Stimulated activated CD4-positive, alpha-beta T cell treated with anti-CD3 and anti-CD28 coated beads, Interleukin-12 subunit alpha, Interleukin-12 subunit beta, amount 100 ng/mL, for 48 hours (primary cell): ENCODE measurements at regions not wholly inside any gene's neighbourhood (a gene's known extent, or its start where the extent isn't known, plus 50 kb on each side); places are given as distances from the start of the nearest gene placed in this dataset.

Experiments
- DNase-seq, 3 donors: peaks; one replicate each; pipeline ENCODE4 v3.0.0-alpha.2; 2020; ENCODE audit warnings: low read depth in 2 of 3, low spot score in 1 of 3

- no peak for DNase-seq
Measured at GRCh38 chr6:169898788-169899480, 147.5 kb downstream of the ERMARD start.

GRCh38 chr6:169897601-169898358 is 146.4 kb downstream of the ERMARD start:
- DNase-seq = no peak

- DNase-seq = no peak
Measured at GRCh38 chr6:169896826-169897456, 145.5 kb downstream of the ERMARD start.

GRCh38 chr6:169895926-169896761 is 144.7 kb downstream of the ERMARD start:
- no peak for DNase-seq

- no peak for DNase-seq
Measured at GRCh38 chr6:169895000-169895759, 143.8 kb downstream of the ERMARD start.

GRCh38 chr6:169894377-169894960 is 143.0 kb downstream of the ERMARD start:
- DNase-seq = no peak

GRCh38 chr6:169893624-169894023 is 142.2 kb downstream of the ERMARD start:
- DNase-seq = no peak

GRCh38 chr6:169891846-169892245 is 140.4 kb downstream of the ERMARD start:
- DNase-seq = no peak

- DNase-seq = no peak
Measured at GRCh38 chr6:169891421-169891820, 140.0 kb downstream of the ERMARD start.

GRCh38 chr6:169890901-169891300 is 139.5 kb downstream of the ERMARD start:
- DNase-seq = no peak

GRCh38 chr6:169890049-169890448 is 138.6 kb downstream of the ERMARD start:
- DNase-seq = no peak

- no peak for DNase-seq
Measured at GRCh38 chr6:169887529-169888140, 136.2 kb downstream of the ERMARD start.

GRCh38 chr6:169886631-169887227 is 135.3 kb downstream of the ERMARD start:
- DNase-seq = no peak

- DNase-seq = no peak
Measured at GRCh38 chr6:169885831-169886230, 134.4 kb downstream of the ERMARD start.

- DNase-seq = no peak
Measured at GRCh38 chr6:169885131-169885530, 133.7 kb downstream of the ERMARD start.

- DNase-seq = no peak
Measured at GRCh38 chr6:169884158-169884557, 132.7 kb downstream of the ERMARD start.

GRCh38 chr6:169883316-169883715 is 131.9 kb downstream of the ERMARD start:
- DNase-seq = no peak

GRCh38 chr6:169881976-169882375 is 130.6 kb downstream of the ERMARD start:
- DNase-seq = no peak

GRCh38 chr6:169881398-169881797 is 130.0 kb downstream of the ERMARD start:
- DNase-seq = no peak
